HPDE6-E6E7 (cell line): ENCODE measurements at regions not wholly inside any gene's neighbourhood (a gene's known extent, or its start where the extent isn't known, plus 50 kb on each side); places are given as distances from the start of the nearest gene placed in this dataset.
"Not testable (repeated sequence)": the region's sequence is repeated elsewhere in the genome, so short reads cannot be mapped to it uniquely, and the experiment has no call there.

Experiments
- DNase-seq: peaks from one replicate; pipeline ENCODE4 v3.0.0; 2011; ENCODE audit warnings: missing footprints; ENCODE audit errors: extremely low spot score

GRCh38 chr13:78139765-78140164 lies 221.1 kb upstream of the EDNRB start:
- no peak for DNase-seq

GRCh38 chr13:78138756-78139155 lies 220.1 kb upstream of the EDNRB start:
- no peak for DNase-seq

GRCh38 chr13:78137404-78138142 lies 218.9 kb upstream of the EDNRB start:
- DNase-seq: peak; percentile 41

- no peak for DNase-seq
Measured at GRCh38 chr13:78136966-78137365, 218.3 kb upstream of the EDNRB start.

GRCh38 chr13:78133511-78133910 lies 214.9 kb upstream of the EDNRB start:
- DNase-seq: no peak

GRCh38 chr13:78131811-78132210 lies 213.2 kb upstream of the EDNRB start:
- DNase-seq: no peak

GRCh38 chr13:78131346-78131745 lies 212.7 kb upstream of the EDNRB start:
- no peak for DNase-seq

GRCh38 chr13:78129823-78130222 lies 211.2 kb upstream of the EDNRB start:
- DNase-seq: no peak

- DNase-seq: no peak
Measured at GRCh38 chr13:78129359-78129758, 210.7 kb upstream of the EDNRB start.

GRCh38 chr13:78121459-78122348 lies 203.1 kb upstream of the EDNRB start:
- no peak for DNase-seq

- no peak for DNase-seq
Measured at GRCh38 chr13:78121001-78121400, 202.4 kb upstream of the EDNRB start.

GRCh38 chr13:78120144-78120543 lies 201.5 kb upstream of the EDNRB start:
- not testable (repeated sequence) for DNase-seq

- DNase-seq: not testable (repeated sequence)
Measured at GRCh38 chr13:78117070-78117469, 198.4 kb upstream of the EDNRB start.

- DNase-seq: no peak
Measured at GRCh38 chr13:78105656-78106055, 187.0 kb upstream of the EDNRB start.

- DNase-seq: no peak
Measured at GRCh38 chr13:78103936-78104335, 185.3 kb upstream of the EDNRB start.

- DNase-seq: no peak
Measured at GRCh38 chr13:78102741-78103140, 184.1 kb upstream of the EDNRB start.

- no peak for DNase-seq
Measured at GRCh38 chr13:78102121-78102677, 183.6 kb upstream of the EDNRB start.

GRCh38 chr13:78100486-78100885 lies 181.9 kb upstream of the EDNRB start:
- no peak for DNase-seq

- DNase-seq: no peak
Measured at GRCh38 chr13:78098249-78098648, 179.6 kb upstream of the EDNRB start.

- no peak for DNase-seq
Measured at GRCh38 chr13:78096221-78096620, 177.6 kb upstream of the EDNRB start.

- no peak for DNase-seq
Measured at GRCh38 chr13:78087966-78088678, 169.5 kb upstream of the EDNRB start.
